H4 (cell line): ENCODE measurements at regions not wholly inside any gene's neighbourhood (a gene's known extent, or its start where the extent isn't known, plus 50 kb on each side); places are given as distances from the start of the nearest gene placed in this dataset.

Experiments
- DNase-seq: peaks from one replicate; pipeline ENCODE4 v3.0.0-alpha.2; 2015; ENCODE audit warnings: low spot score

DNA sequence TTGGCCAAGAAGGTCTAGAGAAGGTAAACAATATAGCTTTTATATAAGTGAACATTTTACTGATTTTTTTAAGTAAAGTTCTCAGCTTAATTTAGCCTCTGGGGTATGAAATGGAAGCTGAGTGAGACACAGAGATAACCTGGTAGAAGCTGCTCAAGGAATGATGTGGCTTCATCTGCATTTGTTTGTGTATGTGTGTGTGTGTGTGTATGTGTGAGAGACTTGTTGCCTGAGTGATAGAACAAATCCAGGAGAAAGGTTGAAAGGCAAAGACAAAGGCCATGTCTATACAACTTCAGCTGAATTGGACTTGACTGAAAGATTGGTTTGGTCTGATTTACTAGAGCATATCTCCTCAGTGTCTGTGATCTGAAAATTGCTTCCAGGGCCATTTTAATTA, 63.6 kb downstream of the PCDH7 start:
- no peak for DNase-seq

DNA sequence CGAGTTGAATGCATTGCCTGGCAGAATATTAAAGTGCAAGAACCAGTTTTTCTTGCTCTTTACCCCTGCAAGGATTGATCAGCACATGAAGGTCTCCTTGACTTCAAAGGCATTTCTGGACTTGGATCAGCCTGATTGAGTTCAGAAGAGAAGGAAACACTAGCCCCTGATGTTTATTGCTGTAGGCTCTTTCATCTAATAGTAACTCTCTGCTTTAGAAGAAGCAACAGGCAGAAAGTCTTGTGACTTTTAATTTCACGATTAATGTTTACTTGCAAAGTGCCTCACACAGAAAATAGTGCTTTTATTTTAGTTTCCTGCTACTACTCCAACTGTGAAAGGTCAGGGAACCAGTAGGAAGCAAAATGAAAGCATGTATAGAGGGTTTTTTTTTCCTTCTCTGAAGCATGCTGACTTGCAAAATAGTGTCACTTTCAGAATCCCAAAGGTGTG, 69.1 kb downstream of the PCDH7 start:
- no peak for DNase-seq

DNA sequence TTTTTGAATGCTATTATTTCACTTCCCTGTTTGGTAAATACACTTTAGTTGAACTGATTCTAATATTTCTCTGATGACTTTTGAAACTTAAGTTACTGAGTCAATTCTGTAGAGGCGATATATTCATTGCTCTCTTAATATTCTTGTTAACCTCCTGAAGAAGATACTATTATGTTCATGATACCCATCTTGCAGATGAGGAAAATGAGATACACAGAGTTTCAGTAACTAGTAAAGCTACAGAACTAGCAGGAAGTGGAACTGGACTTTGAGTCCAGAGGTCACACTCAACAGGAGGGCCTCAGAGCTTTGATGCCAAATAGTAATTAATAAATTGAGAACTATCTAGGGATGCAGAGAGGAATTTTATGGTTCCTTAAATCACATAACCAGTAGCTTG, 70.0 kb downstream of the PCDH7 start:
- no peak for DNase-seq

DNA sequence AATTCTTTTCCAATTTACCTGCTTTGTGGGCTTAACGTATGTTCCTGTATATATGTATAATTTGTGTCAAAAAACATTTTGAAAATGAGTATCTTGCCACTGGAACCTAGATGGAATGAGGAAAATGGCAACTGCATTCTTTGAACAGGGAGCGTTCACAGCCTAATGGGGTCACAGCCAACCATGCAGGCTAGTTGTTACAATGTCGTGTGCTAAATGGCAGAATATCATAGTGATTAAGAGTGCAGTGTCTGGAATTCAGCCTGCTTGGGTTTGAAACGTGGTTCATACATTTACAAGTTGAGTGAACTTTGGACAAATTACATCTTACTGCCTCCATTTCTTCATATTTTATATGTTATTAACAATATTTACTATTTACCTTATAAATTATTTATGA, 70.8 kb downstream of the PCDH7 start:
- no peak for DNase-seq

DNA sequence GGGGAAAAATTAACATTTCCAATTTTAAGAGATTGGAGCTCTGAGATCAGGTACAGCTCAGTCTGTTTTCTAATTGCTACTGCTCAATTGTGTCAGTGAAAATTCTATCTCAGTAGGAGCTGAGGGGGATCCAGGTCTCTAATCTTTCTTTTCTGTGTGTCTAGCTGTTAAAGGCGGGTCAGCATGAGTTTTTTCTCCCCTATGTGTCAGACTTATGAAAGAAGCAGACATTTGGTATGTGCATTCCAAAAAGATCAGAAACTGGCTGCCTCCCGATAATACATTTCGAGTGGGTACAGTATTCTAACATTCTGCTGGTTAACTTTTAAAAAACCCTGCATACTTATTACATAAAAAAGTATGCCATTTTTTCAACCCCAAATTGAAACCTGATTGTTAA, 72.4 kb downstream of the PCDH7 start:
- no peak for DNase-seq

DNA sequence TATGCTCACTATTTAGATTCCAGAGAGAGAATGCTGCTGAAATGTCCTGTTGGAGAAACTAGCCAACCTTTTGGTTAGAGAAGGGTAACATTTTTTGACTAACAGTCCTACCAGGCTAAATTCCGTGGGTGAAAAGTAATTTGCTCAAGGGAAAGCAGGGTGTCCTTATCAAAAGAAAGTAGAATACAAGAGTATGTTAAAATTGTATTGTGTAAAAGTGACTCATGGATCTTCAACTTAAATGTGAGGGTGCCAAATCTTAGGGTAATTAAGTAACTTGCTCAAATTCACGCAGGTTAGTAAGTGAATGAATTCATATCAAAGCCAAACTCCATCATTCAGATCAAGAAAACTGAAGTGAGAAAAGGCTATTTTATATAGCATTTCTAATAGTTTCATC, 81.7 kb downstream of the PCDH7 start:
- no peak for DNase-seq

DNA sequence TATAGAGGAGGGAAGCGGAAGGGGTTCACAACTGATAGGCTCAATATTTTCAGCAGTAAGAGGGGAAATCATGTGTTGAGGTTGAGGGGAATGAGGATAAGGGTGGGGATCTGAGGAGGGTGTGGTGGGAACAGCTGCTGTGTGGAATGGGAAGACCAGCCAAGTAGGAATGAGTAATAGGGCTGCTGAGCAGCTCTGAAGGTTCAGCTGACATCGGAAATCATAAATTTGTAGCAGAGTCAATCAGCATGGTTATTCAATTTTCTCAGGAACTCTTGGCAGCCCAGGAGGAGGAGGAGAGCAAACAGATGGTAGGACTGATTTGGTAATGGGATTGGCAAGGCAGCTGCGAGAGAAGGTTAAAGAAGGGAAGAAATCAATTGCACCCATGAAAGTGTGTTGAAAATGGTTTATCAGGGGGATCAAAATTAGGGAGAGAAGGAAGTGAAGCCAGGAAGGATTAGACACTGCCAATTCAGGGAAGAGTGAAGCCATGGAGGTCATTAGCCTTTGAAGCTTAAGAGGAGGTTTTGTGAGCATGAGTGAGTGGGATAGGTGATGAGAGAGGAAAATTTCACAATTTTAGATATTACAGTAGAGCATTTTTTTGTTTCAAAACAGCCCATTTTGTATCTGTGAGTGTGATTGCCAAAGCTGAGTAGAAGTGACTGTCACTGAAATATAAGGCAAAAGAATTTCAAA, 82.6 kb downstream of the PCDH7 start:
- no peak for DNase-seq

DNA sequence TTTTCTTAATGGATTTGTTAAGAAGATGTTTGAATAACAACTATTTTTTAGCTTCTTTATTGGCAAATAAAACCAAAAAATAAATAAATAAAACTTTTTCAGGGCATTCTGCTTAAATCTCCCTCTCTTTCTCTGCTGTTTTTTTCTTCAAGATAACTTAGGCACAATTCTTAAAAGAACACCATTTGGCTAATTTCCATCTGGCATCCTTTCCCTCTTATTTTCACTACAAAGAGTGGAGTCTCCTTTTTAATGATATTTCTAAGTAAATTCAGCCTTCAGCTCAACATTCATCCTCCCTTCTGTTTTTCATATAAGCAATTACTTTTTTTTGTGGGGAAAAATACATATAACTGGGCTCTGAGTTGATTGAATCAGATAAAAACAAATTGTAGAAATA, 88.1 kb downstream of the PCDH7 start:
- DNase-seq, result no peak

DNA sequence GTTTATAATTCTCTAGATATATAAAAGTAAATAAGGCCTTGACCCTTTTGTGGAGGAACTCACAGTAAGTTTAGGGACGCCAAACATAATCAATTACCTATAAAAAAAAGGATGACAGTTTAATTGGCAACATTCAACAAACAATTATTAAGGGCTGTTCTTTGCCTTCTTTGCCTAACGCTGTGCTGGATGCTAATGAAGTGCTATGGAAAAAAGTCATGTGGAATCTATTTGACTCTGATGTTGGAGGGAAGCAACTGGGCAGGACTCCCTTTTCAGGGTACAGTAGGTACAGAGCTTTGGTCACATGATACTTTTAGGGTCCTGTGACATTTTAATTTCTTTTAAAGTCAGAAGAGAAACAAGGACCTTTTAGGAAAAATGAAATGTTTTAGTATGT, 91.1 kb downstream of the PCDH7 start:
- no peak for DNase-seq

DNA sequence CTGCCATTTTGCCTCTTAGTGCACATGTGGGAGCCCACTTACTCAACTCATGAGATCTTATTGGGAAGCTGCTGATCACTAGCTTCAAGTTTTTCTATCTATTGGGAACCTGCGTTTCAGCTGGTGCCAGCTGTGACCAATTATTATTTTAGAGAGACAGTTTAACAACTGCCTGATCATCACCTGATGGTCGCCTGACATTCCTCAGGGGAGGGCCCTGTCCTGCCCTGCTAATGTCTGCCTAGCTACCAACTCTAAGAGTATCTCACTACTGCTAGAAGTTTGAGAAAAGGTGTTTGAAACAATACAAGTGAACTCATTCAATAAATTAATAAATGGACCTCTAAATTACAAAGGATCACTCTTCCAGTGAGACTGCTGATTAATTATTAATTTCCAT, 95.5 kb downstream of the PCDH7 start:
- no peak for DNase-seq

DNA sequence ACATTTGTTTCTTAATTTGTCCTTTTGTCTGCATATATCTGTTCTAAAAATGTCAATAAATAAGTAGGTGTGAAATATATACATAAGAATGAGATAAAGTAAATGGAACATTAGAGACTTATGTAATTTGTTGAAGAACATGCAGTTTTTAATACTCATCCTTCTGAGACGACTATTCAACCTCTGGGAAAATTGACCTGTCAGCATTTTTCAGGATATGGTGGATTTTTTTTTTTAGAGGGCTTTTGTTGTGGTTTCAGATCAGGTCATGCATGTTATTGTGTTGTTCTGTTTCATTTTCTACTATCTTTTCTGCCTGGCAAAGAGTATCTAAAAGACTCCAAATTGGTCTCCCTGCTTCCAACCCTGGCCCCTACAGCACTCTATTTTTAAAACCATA, 97.3 kb downstream of the PCDH7 start:
- DNase-seq, result no peak

DNA sequence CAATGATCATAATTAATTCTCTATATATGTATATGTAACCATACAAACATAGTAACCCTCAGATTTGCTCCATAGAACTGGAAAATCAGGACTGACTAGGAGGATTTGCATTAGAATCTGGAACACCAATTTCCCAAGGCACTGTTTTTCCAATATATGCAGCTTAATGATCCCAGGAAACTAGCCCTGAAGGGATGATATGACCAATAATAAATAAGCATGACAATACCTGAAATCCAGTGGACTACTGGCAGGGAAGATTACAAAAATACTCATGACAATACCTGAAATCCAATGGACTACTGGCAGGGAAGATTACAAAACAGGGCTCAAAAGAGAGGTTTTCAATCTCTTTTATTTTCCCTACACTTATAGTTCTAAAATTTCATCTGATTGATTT, 98.4 kb downstream of the PCDH7 start:
- DNase-seq, result no peak

DNA sequence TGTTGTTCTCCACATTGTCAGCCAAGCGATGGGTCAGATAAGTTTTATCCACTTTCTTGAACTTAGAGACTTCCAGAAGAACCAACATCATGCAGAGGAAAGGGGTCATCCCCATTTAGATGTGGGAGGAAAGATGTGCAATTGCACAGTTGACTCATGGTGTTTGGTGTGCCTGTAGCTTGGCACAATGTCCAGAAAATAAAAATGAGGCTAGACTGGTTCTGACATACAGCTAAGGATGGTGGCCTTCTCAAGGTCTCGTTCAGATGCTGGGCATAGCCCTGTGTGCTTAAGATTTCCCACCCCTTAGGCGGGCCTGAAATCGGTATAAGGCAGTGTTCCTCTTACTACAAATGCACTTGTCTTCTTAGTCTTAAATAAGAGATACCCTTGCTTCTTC, 101.1 kb downstream of the PCDH7 start:
- DNase-seq, result no peak

DNA sequence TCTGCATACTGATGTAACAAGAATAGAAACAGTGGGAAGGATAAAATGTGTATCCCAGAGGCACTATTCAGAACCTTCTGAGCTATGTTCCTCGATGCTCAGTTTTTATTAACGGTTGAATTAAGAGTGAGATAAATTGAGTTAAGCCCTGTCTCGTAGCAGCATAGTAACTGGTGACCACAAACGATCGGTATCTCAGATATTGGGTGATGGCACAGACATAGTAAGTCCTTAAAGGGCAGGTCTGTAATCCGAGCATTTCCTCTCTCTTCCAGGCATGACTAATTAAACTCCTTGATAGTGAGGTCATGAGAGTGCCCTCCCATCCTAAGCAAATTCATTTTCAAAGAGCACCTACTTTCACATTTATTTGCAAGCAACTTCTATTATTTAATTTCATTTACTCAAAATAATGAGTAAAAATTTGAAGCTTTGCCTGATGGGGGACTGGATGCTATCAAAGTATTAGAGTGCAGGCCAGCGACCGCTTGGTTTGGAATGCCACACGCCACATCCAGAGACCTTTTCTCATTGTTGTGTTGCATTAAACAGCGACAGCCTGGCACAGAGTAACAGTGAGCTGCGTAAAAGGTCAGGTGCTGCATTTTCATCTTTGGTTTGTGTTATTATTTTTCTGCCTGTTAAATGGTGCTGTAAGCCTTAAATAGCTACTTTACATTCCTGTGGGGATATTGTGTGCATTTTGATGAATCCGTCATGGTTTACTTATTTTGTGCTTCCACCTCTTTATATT, 101.9 kb downstream of the PCDH7 start:
- peak; percentile 37 for DNase-seq

DNA sequence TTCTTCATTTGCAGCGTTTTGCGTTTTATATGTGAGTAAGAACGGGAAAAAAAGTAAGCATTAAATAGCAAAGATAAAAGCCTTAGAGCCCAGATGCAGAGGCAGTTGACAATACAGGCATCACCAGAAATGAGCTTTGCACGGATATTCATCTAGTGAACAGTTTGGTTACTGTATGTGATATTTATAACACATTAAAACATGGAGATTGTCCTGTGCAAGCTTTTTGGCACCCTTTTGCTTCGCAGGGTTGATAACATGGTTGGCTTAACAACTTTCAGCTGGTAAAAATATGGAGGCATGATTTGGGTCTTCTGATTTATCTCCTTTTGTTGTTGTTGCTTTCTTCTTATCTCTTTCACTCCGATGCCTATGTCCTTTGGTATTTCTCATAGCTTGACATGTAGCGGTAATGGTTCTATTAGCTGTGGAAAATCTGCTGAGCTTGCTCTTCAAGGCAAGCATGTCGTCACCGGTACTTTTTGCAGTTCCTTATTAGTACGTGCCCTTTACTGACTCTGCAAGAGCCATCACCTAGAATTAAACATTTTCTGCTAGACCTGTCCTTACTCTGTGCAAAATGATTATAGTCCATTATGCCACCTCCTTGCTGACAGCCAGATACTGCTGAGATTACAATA, 102.9 kb downstream of the PCDH7 start:
- DNase-seq, result no peak

DNA sequence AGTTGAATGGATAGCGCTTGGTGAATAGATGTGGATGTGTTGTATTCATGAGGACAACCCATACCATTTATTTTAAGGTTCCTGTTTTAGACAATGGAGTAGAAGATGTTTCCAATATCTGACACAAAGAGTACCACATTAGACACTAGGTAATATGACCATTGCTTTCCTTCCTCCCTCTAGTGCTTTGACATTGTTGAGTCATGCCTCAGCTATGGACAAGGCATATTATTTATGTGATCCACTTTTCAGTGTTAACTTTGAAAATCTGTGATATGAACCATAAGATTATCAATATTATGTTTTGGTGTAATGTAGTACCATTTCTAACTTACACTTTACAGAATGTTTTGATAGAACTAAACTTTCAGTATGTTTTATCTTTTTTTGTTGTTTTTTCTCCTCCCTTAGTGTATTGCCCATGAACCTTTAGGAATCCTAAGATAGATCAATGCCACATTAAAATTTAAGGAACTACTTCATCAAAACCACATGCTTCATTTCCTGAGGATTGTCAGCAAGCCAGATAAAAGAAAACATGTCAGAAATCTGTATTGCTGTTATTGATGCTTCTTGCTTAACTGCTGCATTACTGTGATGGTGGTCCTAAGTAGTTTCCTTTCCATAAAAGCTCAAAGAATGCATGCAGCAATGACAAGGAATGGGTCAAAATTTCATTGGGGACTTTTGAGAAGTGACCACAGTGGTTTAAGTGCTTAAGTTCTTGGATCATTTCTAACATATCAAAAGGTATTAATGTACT, 105.0 kb downstream of the PCDH7 start:
- DNase-seq, result no peak

DNA sequence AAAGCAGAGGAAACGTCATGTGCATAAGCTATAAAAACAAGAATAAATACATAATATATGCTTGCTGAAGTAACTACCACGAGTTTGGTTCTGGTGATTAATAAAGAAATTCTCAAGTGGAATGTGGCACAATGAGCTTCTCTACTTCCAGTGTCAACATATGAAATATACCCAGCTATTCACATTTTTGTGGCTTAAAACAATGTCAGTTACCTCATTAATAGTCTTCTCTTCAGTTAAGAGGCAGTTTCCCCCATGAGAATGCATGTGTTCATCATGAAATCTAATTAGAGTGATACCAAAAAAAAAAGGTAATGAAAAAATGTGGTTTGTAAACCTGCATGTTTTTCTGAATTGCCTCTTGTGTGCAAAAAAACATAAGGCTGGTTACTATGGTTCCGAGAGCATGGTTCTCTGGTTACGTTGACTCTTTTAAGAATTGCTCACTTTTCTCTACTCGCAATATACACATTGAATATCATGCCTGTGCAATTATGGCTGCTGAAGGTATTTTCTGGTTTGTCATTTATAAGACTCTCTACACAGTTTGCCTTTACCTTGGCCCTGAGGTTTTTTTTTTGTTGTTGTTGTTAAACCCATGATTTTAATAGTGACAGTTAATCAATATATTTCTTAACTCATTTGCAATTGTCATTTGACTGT, 108.2 kb downstream of the PCDH7 start:
- DNase-seq, result no peak

DNA sequence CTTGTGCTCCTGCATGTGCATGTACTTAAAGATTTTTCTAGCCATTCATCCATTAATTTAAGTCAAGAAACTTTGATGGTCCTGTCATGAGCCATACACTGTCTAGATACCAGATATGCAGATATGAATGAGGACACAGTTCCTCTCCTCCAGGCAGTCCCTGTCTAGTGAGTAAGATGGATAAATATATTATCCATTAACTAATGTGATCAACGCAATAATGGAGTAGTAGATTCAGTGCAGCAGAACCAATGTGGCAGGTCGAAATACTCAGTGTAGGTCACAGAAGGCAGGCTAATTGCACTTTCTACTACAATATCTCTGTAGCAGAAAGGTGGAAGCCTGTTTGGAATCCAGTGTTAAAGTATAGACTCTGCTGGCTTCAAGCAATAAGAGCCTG, 112.5 kb downstream of the PCDH7 start:
- DNase-seq, result no peak

DNA sequence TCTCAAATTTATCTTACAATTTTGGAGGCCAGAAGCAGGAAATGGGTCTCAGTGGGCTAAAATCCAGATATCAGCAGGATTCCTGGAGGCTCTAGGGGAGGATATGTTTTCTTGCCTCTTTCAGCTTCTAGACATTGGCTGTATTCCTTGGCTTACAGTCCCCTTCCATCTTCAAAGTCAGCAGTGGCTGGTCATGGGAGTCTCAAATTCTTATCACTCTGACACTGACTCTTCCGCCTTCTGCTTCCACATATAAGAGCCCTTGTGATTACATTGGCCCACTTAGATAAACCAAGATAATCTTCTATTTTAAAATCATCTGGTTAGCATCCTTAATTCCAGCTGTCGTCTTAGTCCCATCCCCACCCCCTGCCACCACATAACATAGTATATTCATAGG, 113.0 kb downstream of the PCDH7 start:
- DNase-seq, result no peak

DNA sequence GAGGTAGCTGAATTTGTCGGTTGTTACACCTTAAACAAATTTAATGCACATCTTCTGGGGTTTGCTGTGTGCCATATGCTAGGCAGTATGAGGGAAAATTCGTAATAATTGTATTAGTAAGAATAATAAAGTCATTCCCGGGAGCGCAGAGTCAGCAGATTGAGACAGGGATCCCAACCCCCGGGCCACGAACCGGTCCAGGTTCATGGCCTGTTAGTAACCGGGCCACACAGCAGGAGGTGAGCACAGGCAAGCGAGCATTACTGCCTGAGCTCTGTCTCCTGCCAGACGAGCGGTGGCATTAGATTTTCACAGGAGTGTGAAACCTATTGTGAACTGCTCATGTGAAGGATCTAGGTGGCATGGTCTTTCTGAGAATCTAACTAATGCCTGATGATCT, 114.9 kb downstream of the PCDH7 start:
- DNase-seq, result no peak

DNA sequence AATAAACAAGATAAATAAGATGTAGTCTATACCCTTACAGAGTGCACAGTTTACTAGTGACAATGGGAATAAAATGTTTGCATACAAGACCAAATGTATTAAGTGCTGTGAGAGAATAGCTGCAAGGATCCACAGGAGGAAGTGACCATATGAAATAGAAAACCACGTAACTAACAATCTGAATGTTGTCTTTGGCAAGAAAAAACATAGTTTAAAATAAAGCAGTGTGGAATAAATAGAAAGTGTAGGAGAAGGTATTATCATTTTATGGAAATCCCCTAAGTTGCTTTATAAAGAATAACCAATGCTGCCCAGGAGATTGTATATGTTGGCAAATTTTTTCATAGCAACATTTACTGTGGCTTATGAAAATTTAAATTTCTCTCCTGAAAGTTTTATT, 116.1 kb downstream of the PCDH7 start:
- no peak for DNase-seq

DNA sequence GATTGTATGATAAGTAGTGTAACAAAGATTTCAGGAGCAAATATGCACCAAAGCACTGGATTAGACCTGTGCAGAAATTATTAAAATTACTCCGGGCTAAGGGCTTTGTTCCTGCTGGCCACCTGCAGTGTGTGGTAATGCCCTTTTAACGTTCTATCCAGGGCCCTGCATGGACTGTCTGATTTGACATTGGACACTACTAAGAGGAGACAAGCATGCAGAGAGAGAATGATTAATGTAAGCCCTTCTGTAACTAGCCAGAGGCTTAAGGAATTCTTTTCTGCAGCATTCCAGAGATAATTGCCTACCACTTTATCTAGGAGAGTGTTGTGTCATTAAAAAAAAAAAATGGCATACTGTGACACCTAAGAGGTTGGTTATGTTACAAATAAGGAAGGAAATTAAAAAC, 117.0 kb downstream of the PCDH7 start:
- peak; percentile 20 for DNase-seq
